ENCODE measurements at regions not wholly inside any gene's neighbourhood (a gene's known extent, or its start where the extent isn't known, plus 50 kb on each side); places are given as distances from the start of the nearest gene placed in this dataset.

DNA sequence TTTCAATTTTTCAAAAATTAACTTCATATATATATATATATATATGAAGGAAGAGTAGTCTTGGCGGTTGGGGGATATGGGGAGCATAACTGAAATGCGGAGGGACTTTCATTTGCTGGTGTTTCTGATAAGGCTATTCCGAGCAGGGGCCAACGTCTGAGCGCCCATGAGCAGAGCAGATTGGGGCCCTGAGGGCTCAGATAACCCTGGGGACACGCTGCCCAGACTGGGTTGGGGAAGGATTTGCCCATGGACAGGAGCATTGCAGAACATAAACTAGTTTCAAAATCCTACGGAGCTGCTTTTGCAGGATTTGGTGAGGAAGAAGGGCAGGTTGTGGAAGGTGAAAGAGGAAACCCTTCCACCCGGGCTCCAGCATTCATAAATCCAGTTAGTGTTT is 240.2 kb downstream of the IRX1 start:
- H3K9me3 ChIP-seq (ENCODE audit: control insufficient read depth, low read length): no peaks in the 10 kb centered on the region
- H3K36me3 ChIP-seq (ENCODE audit: control insufficient read depth, insufficient read depth, low read length): no peaks in the 10 kb centered on the region
- 91 to 93% methylated on average over 8 of the region's 8 CpGs for whole genome bisulfite sequencing, 2 experiments
- no peak overlapping the region for H3K4me3 ChIP-seq (ENCODE audit: insufficient read depth, low read depth, low read length)
- H3K27me3 ChIP-seq (ENCODE audit: control insufficient read depth, insufficient read depth, low read length, poor library complexity, severe bottlenecking): no peaks in the 10 kb centered on the region
- H3K4me1 ChIP-seq (ENCODE audit: control insufficient read depth, insufficient read depth, low read length): peaks cover 3% of the 10 kb centered on the region
- no peak overlapping the region for H3K27ac ChIP-seq (ENCODE audit: insufficient read depth, low read depth, low read length, poor library complexity, severe bottlenecking)

DNA sequence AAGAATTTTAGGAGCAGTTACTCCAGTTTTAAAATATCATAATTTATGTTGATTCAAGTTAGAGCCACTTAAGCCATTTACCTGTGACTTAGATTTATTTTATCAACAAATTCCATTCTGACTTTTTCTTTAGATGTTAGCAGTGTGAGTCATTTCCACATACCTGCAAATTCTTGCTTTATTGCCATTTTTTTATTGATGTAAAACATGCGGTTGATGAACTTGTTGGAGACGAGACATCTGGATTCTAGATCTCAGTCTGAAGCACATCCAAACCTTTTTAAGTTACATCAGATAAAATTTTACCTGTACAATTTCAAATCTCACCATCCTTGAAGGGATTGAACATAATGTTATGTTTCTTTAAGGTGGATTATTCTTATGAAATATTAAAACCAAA is 240.9 kb downstream of the IRX1 start:
- Histone ChIP-seq H3K4me1 (ENCODE audit: control insufficient read depth, insufficient read depth, low read length) (peaks cover 3% of the 10 kb centered on the region), H3K4me3 (ENCODE audit: insufficient read depth, low read depth, low read length) (no peak overlapping the region), H3K36me3 (ENCODE audit: control insufficient read depth, insufficient read depth, low read length) (no peaks in the 10 kb centered on the region), H3K27ac (ENCODE audit: insufficient read depth, low read depth, low read length, poor library complexity, severe bottlenecking) (no peak overlapping the region), H3K27me3 (ENCODE audit: control insufficient read depth, insufficient read depth, low read length, poor library complexity, severe bottlenecking) (no peaks in the 10 kb centered on the region), H3K9me3 (ENCODE audit: control insufficient read depth, low read length) (no peaks in the 10 kb centered on the region)
- 80 to 100% methylated on average over 1 to 2 of the region's 2 CpGs for whole genome bisulfite sequencing, 2 experiments

DNA sequence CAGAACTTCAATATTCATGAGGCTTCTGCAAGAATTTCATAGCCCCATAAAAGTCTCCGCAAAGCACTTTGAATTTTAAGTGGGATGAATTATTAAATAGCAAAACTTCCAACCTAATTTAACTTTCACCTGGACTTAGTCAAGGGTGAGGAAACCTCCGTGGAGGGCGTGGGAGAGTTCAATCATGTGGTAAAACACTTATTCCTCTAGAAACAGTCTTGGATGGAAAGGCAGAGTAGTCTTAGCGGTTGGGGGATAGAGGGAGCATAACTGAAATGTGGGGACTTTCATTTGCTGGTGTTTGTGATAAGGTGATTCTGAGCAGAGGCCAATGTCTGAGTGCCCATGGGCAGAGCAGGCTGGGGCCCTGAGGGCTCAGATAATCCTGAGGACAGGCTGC is 241.9 kb downstream of the IRX1 start:
- H3K4me1 ChIP-seq (ENCODE audit: control insufficient read depth, insufficient read depth, low read length): peaks cover 3% of the 10 kb centered on the region
- H3K27me3 ChIP-seq (ENCODE audit: control insufficient read depth, insufficient read depth, low read length, poor library complexity, severe bottlenecking): no peaks in the 10 kb centered on the region
- no peak overlapping the region for H3K4me3 ChIP-seq (ENCODE audit: insufficient read depth, low read depth, low read length)
- H3K36me3 ChIP-seq (ENCODE audit: control insufficient read depth, insufficient read depth, low read length): no peaks in the 10 kb centered on the region
- H3K27ac ChIP-seq (ENCODE audit: insufficient read depth, low read depth, low read length, poor library complexity, severe bottlenecking): no peak overlapping the region
- no peaks in the 10 kb centered on the region for H3K9me3 ChIP-seq (ENCODE audit: control insufficient read depth, low read length)
- WGBS, 2 experiments: 95 to 96% methylated on average over 3 of the region's 4 CpGs

DNA sequence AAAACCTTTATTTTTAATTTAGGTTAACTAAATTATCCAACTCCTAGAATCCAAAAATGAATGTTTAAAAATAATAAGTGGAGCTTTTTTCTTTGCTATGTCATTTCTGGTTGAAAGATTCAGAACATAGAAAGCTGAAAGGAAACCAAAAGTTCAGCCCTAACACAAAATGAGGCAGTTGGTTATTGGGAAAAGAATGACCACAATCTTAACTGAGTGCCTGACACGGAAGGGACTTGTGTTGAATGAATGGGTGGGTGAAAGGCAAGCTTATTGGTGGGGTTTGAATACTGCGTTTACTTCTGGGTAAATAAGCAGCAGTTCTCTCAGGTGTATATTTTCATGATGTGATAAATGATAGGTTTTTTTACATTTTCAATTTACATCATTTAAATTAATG is 243.5 kb downstream of the IRX1 start:
- no peaks in the 10 kb centered on the region for H3K27me3 ChIP-seq (ENCODE audit: control insufficient read depth, insufficient read depth, low read length, poor library complexity, severe bottlenecking)

DNA sequence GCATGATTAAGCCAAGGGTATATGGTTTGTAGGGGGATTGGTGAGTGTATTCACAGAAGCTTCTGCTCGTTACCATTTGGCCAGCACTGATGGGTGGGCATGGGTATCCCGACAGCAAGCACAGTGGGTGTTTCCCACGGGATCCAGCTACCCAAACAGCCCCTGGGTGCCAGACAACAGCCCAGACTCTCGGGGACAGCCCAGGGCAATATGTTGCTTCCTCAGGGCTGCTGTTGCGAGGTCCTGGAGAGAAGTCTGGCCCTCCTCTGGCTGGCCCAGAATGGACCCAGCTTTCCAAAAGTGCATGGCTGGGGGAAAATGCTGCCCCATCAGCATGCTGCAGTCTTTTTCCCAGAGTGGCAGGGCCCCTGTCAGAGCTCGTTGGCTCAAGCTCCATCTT is 247.0 kb downstream of the IRX1 start:
- Histone ChIP-seq H3K4me3 (ENCODE audit: insufficient read depth, low read depth, low read length) (no peak overlapping the region), H3K36me3 (ENCODE audit: control insufficient read depth, insufficient read depth, low read length) (no peaks in the 10 kb centered on the region), H3K27me3 (ENCODE audit: control insufficient read depth, insufficient read depth, low read length, poor library complexity, severe bottlenecking) (no peaks in the 10 kb centered on the region), H3K27ac (ENCODE audit: insufficient read depth, low read depth, low read length, poor library complexity, severe bottlenecking) (no peak overlapping the region), H3K9me3 (ENCODE audit: control insufficient read depth, low read length) (no peaks in the 10 kb centered on the region), H3K4me1 (ENCODE audit: control insufficient read depth, insufficient read depth, low read length) (peaks cover 9% of the 10 kb centered on the region)
- WGBS, 2 experiments: 87 to 92% methylated on average over 6 of the region's 6 CpGs

More for the DNA sequence above, 243.5 kb downstream of the IRX1 start:
- Histone ChIP-seq H3K36me3 (ENCODE audit: control insufficient read depth, insufficient read depth, low read length) (no peaks in the 10 kb centered on the region), H3K9me3 (ENCODE audit: control insufficient read depth, low read length) (no peaks in the 10 kb centered on the region), H3K4me3 (ENCODE audit: insufficient read depth, low read depth, low read length) (no peak overlapping the region), H3K27ac (ENCODE audit: insufficient read depth, low read depth, low read length, poor library complexity, severe bottlenecking) (no peak overlapping the region), H3K4me1 (ENCODE audit: control insufficient read depth, insufficient read depth, low read length) (peaks cover 9% of the 10 kb centered on the region)
- 84 to 98% methylated on average over 2 of the region's 2 CpGs for WGBS, 2 experiments

DNA sequence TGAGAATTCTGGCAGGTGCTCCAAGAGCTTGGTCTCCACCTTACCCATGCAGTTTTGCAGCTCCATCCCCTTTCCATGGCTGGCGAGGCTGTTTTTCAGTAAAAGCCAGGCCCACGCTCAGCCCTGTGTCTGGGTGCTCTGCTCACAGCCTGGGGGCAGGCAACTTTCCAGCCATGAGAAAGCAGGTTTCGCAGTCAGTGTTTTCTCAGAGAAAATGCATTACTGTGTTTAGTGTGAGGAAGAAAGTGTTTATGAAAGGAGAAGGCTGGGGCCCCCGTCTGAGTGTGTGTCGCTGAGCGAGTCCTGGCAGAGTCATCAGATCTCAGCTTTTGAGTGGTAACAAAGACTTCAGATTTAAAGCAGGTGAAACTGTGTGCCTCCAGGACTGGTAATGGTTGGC is 248.1 kb downstream of the IRX1 start:
- H3K36me3 ChIP-seq (ENCODE audit: control insufficient read depth, insufficient read depth, low read length): no peaks in the 10 kb centered on the region
- peaks cover 9% of the 10 kb centered on the region for H3K4me1 ChIP-seq (ENCODE audit: control insufficient read depth, insufficient read depth, low read length)
- no peaks in the 10 kb centered on the region for H3K9me3 ChIP-seq (ENCODE audit: control insufficient read depth, low read length)
- H3K4me3 ChIP-seq (ENCODE audit: insufficient read depth, low read depth, low read length): no peak overlapping the region
- H3K27me3 ChIP-seq (ENCODE audit: control insufficient read depth, insufficient read depth, low read length, poor library complexity, severe bottlenecking): no peaks in the 10 kb centered on the region
- 76 to 79% methylated on average over 6 of the region's 6 CpGs for WGBS, 2 experiments
- H3K27ac ChIP-seq (ENCODE audit: insufficient read depth, low read depth, low read length, poor library complexity, severe bottlenecking): no peak overlapping the region

DNA sequence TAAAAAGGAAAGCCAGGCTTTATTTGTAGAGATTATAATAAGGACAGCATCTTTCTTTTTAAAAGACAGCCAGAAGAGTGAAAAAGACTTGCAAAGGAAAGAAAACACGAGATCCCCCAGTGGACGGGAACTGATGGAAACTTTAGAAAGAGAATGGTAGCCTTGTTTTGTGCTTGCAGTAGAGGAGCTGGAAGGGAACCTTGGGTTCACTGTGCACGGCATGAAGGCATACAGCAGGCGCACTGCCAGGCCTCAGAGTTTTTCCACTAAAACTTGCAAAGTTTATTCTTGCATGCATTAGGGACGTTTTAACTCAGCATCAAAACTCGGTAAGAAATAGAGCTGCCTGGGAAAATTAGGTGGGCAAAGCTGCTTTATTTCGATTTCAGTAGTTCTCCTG is 248.6 kb downstream of the IRX1 start:
- H3K9me3 ChIP-seq (ENCODE audit: control insufficient read depth, low read length): no peaks in the 10 kb centered on the region
- WGBS, 2 experiments: 82 to 83% methylated on average over 7 of the region's 7 CpGs

DNA sequence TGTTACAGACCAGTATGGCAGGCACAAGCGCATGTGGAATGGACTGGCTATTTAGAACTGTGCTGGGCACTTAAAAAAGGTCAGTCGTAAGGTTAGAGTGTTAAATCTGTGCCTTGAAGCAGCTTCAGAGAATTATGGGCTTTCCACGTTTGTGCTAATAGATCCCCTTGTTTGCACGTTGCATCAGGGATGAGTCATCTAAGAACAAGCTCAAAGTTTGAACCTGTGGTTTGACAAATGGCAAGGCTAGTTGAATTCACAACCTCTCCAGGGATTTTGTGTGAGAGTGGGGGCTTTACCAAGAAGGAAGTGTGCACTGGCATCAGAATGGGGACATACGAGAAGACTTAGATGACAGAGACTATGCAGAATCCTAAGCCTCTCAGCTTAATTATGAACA is 249.6 kb downstream of the IRX1 start:
- Histone ChIP-seq H3K27ac (ENCODE audit: insufficient read depth, low read depth, low read length, poor library complexity, severe bottlenecking) (no peak overlapping the region), H3K27me3 (ENCODE audit: control insufficient read depth, insufficient read depth, low read length, poor library complexity, severe bottlenecking) (no peaks in the 10 kb centered on the region), H3K9me3 (ENCODE audit: control insufficient read depth, low read length) (no peaks in the 10 kb centered on the region), H3K4me1 (ENCODE audit: control insufficient read depth, insufficient read depth, low read length) (peaks cover 9% of the 10 kb centered on the region), H3K4me3 (ENCODE audit: insufficient read depth, low read depth, low read length) (no peak overlapping the region), H3K36me3 (ENCODE audit: control insufficient read depth, insufficient read depth, low read length) (no peaks in the 10 kb centered on the region)
- WGBS, 2 experiments: 86 to 91% methylated on average over 5 of the region's 5 CpGs

More for the DNA sequence above, 248.6 kb downstream of the IRX1 start:
- H3K4me1 ChIP-seq (ENCODE audit: control insufficient read depth, insufficient read depth, low read length): peaks cover 9% of the 10 kb centered on the region
- no peak overlapping the region for H3K27ac ChIP-seq (ENCODE audit: insufficient read depth, low read depth, low read length, poor library complexity, severe bottlenecking)
- H3K36me3 ChIP-seq (ENCODE audit: control insufficient read depth, insufficient read depth, low read length): no peaks in the 10 kb centered on the region
- no peaks in the 10 kb centered on the region for H3K27me3 ChIP-seq (ENCODE audit: control insufficient read depth, insufficient read depth, low read length, poor library complexity, severe bottlenecking)
- H3K4me3 ChIP-seq (ENCODE audit: insufficient read depth, low read depth, low read length): no peak overlapping the region

DNA sequence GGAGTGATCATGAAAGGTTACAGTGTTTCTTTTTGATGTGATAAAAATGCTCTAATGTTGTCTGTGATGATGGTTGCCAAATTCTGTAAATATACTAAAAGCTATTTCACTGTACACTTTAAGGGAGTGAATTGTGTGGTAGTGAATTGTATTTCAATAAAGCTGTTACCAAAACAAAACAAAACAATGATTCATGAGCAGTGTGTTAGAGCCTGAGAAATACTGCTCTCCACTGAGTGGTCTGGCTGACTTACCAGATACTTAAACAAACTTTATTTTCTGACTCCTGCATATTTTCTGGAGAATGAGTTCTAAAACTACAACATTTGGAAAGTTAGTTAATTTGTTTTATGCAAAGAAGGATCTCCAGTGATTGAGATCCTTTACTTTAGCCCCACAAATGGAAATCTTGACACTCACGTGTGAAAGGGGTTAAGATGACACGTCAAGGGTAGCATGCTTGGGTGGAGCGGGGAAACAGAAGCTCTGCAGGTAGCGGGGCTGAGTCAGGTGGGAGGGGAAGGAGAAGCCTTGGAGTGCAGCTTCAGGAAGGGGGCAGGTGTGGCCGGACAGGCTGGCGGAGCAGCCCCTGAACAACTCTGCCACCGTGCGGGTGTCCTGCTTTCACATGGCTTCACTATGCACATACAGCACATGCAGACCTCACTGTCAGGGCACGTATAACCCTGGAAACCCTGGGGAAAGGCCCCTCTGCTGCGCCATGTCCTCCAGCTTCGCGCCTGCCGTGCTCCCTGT is 256.7 kb downstream of the IRX1 start:
- Histone ChIP-seq H3K4me1 (ENCODE audit: control insufficient read depth, insufficient read depth, low read length) (peaks cover 8% of the 10 kb centered on the region), H3K27ac (ENCODE audit: insufficient read depth, low read depth, low read length, poor library complexity, severe bottlenecking) (no peak overlapping the region), H3K4me3 (ENCODE audit: insufficient read depth, low read depth, low read length) (no peak overlapping the region), H3K27me3 (ENCODE audit: control insufficient read depth, insufficient read depth, low read length, poor library complexity, severe bottlenecking) (no peaks in the 10 kb centered on the region), H3K9me3 (ENCODE audit: control insufficient read depth, low read length) (no peaks in the 10 kb centered on the region), H3K36me3 (ENCODE audit: control insufficient read depth, insufficient read depth, low read length) (no peaks in the 10 kb centered on the region)
- 83% methylated on average over 13 of the region's 13 CpGs for WGBS, 2 experiments

DNA sequence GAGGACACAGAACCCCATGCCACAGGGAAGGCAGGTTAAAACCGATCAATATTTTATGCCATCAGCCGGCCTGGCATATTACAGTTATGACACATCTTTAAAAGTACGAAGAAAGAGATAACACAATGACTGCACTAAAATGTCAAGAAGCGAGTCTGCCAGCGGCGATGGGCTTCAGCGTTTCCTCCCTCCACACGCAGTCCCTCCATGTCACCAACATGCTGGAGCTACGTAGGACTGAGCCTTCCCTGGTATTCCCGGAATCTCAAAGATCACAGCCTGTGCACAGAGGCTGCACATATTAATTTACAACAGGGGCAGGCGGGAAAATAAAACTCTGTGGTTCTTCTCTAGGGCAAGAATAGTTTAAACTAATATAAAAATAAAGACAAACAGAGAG is 257.7 kb downstream of the IRX1 start:
- no peaks in the 10 kb centered on the region for H3K36me3 ChIP-seq (ENCODE audit: control insufficient read depth, insufficient read depth, low read length)
- H3K9me3 ChIP-seq (ENCODE audit: control insufficient read depth, low read length): no peaks in the 10 kb centered on the region
- WGBS, 2 experiments: 93% methylated on average over 10 to 11 of the region's 11 CpGs
- peaks cover 11% of the 10 kb centered on the region for H3K4me1 ChIP-seq (ENCODE audit: control insufficient read depth, insufficient read depth, low read length)
- H3K4me3 ChIP-seq (ENCODE audit: insufficient read depth, low read depth, low read length): no peak overlapping the region
- no peak overlapping the region for H3K27ac ChIP-seq (ENCODE audit: insufficient read depth, low read depth, low read length, poor library complexity, severe bottlenecking)
- no peaks in the 10 kb centered on the region for H3K27me3 ChIP-seq (ENCODE audit: control insufficient read depth, insufficient read depth, low read length, poor library complexity, severe bottlenecking)

Measured in ectodermal cell (in vitro differentiated cells).